Naive B cell (primary cell): ENCODE measurements at regions not wholly inside any gene's neighbourhood (a gene's known extent, or its start where the extent isn't known, plus 50 kb on each side); places are given as distances from the start of the nearest gene placed in this dataset.

Experiments
- ATAC-seq, 2 donors: fragments of 150-1000 bp; cut with Tn5 transposase; 2 replicates each; pipeline ENCODE4 v1.10.0; 2021; ENCODE audit warnings: low read depth in 2 of 2, mild to moderate bottlenecking in 2 of 2, moderate library complexity in 2 of 2
- DNase-seq: peaks from one replicate; pipeline ENCODE4 v3.0.0; 2022
- H3K27ac Mint-ChIP-seq, 6 donors: one replicate each; pipeline ENCODE4 v1.8.0; 2020 to 2022; ENCODE audit warnings: mild to moderate bottlenecking in 6 of 6, mixed read lengths in 6 of 6, moderate library complexity in 5 of 6, inconsistent platforms in 2 of 6
- H3K27me3 Mint-ChIP-seq, 3 donors: one replicate each; pipeline ENCODE4 v1.8.0; 2021 to 2022; ENCODE audit warnings: mixed read lengths in 3 of 3, mild to moderate bottlenecking in 1 of 3
- H3K36me3 Mint-ChIP-seq, 2 donors: one replicate each; pipeline ENCODE4 v1.8.0; 2020 to 2022; ENCODE audit warnings: mixed read lengths in 2 of 2, inconsistent platforms in 1 of 2, mild to moderate bottlenecking in 1 of 2
- H3K4me1 Mint-ChIP-seq, 3 donors: one replicate each; pipeline ENCODE4 v1.8.0; 2020 to 2022; ENCODE audit warnings: mixed read lengths in 3 of 3, inconsistent platforms in 1 of 3, mild to moderate bottlenecking in 1 of 3, moderate library complexity in 1 of 3
- H3K4me3 Mint-ChIP-seq, 8 donors: one replicate each; pipeline ENCODE4 v1.8.0; 2020 to 2022; ENCODE audit warnings: mild to moderate bottlenecking in 8 of 8, mixed read lengths in 8 of 8, moderate library complexity in 8 of 8, inconsistent platforms in 2 of 8
- H3K9me3 Mint-ChIP-seq, 7 donors: one replicate each; pipeline ENCODE4 v1.8.0; 2020 to 2022; ENCODE audit warnings: mixed read lengths in 7 of 7, mild to moderate bottlenecking in 5 of 7, inconsistent platforms in 2 of 7, moderate library complexity in 1 of 7

GRCh38 chr12:98222135-98222534, 293.3 kb upstream of the TMPO start:
- Mint-ChIP-seq H3K4me1 (no peaks in the 10 kb centered on the region), H3K27ac (no peak overlapping the region), H3K4me3 (no peak overlapping the region), H3K27me3 (peaks cover 0 to 19% (median 10%) of the 10 kb centered on the region in 3 donors), H3K9me3 (peaks cover 0 to 14% (median 5%) of the 10 kb centered on the region in 7 donors), H3K36me3 (no peaks in the 10 kb centered on the region)
- no peak for DNase-seq
- no peak for ATAC-seq

DNA sequence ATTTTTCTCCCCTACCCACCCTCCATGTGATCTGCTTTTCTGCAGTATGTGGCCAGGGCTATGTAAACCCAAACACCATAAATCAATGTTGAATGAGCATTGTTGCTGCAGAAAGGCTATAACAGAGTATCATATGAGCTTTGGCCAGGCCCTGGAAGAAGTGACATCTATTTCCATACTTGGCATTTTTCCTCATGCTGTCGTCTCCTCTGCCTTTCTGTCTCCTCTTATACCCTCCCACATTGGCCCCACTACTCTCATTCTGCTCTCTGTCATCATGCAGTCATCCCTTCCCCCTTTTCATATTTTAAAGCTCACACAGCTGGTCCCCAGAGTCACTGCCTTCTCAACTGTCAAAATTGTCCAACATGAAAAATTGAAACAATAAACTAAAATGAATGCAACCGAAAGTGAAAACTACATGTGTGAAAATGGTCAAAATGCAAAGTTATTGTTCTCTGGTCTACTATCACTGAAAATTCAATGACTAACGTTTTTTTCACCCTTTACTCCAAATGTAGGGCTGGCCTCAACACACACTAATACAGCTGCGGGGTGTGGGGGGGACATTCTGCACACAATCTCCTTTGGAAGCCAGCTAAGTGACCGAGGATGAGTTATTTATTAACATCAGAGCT, 290.7 kb upstream of the TMPO start:
- DNase-seq (no peak), ATAC-seq (no peak)
- Mint-ChIP-seq H3K9me3 (peaks cover 0 to 18% (median 7%) of the 10 kb centered on the region in 7 donors), H3K36me3 (no peaks in the 10 kb centered on the region), H3K4me1 (no peaks in the 10 kb centered on the region), H3K27me3 (peaks cover 0 to 19% (median 10%) of the 10 kb centered on the region in 3 donors), H3K27ac (no peak overlapping the region), H3K4me3 (no peak overlapping the region)

DNA sequence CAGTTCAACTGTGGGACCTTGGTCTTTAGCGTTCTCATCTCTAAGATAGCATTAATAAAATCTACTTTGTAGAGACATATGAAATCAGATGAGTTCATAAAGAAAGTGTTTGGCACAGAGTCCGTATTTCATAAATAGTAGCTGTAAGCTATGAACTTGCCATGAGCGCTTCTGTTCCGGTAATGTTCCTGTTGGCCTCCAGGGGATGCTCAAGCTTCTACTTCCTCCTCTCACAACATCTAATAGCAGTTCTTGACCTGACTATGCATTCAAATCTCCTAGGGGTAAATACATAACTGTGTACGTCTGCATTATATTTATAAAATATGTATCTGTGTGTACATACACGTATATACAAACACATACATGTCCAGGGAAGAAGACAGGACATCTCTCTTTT, 288.2 kb upstream of the TMPO start:
- H3K36me3 Mint-ChIP-seq, result no peaks in the 10 kb centered on the region
- H3K27me3 Mint-ChIP-seq, result peaks cover 0 to 10% (median 5%) of the 10 kb centered on the region in 3 donors
- no peak for DNase-seq
- no peak for ATAC-seq
- no peak overlapping the region for H3K27ac Mint-ChIP-seq
- no peak overlapping the region for H3K4me3 Mint-ChIP-seq
- no peaks in the 10 kb centered on the region for H3K4me1 Mint-ChIP-seq
- peaks cover 0 to 18% (median 7%) of the 10 kb centered on the region in 7 donors for H3K9me3 Mint-ChIP-seq

GRCh38 chr12:98228683-98229539, 286.5 kb upstream of the TMPO start:
- H3K4me3 Mint-ChIP-seq, result no peak overlapping the region
- H3K27ac Mint-ChIP-seq, result no peak overlapping the region
- peaks cover 0 to 5% (median 0%) of the 10 kb centered on the region in 3 donors for H3K27me3 Mint-ChIP-seq
- H3K36me3 Mint-ChIP-seq, result no peaks in the 10 kb centered on the region
- H3K9me3 Mint-ChIP-seq, result peaks cover 0 to 18% (median 7%) of the 10 kb centered on the region in 7 donors
- DNase-seq (no peak), ATAC-seq (no peak)
- no peaks in the 10 kb centered on the region for H3K4me1 Mint-ChIP-seq

GRCh38 chr12:98229540-98229924, 285.9 kb upstream of the TMPO start:
- no peak overlapping the region for H3K27ac Mint-ChIP-seq
- peaks cover 0 to 2% (median 0%) of the 10 kb centered on the region in 3 donors for H3K27me3 Mint-ChIP-seq
- DNase-seq (no peak), ATAC-seq (no peak)
- H3K9me3 Mint-ChIP-seq, result peaks cover 0 to 18% (median 6%) of the 10 kb centered on the region in 7 donors
- H3K4me3 Mint-ChIP-seq, result no peak overlapping the region
- no peaks in the 10 kb centered on the region for H3K36me3 Mint-ChIP-seq
- no peaks in the 10 kb centered on the region for H3K4me1 Mint-ChIP-seq

DNA sequence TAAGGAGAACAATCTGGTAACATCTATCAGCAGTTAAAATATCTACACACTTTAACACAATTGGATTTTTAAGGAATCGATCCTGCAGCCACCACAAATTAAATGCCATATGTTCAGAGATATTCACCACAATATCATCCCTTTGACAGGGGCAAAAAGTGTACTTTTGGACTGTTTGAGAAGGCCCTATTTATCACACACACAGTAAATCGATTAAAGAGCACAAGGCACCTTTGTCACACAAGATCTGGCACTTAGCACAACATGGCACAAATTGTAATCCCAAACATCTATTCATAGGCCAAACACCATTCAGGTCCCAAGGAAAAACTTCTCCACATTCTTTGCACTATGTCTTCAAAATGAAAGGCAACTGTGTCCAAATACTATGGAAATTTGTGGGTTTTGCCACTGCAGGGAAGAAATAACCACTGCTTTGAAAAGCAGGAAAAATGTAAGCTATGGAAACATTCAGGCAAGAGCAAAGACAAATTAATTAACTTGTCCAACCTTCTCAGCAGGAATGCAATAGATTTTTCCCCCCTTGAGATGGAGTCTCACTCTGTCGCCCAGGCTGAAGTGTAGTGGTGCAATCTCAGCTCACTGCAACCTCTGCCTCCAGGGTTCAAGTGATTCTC, 282.5 kb upstream of the TMPO start:
- Mint-ChIP-seq H3K27me3 (peaks cover 0 to 4% (median under 1%) of the 10 kb centered on the region in 3 donors), H3K27ac (no peak overlapping the region), H3K9me3 (peaks cover 0 to 6% (median 1%) of the 10 kb centered on the region in 7 donors), H3K4me3 (no peak overlapping the region), H3K4me1 (no peaks in the 10 kb centered on the region), H3K36me3 (no peaks in the 10 kb centered on the region)
- DNase-seq, result no peak
- ATAC-seq, result no peak

DNA sequence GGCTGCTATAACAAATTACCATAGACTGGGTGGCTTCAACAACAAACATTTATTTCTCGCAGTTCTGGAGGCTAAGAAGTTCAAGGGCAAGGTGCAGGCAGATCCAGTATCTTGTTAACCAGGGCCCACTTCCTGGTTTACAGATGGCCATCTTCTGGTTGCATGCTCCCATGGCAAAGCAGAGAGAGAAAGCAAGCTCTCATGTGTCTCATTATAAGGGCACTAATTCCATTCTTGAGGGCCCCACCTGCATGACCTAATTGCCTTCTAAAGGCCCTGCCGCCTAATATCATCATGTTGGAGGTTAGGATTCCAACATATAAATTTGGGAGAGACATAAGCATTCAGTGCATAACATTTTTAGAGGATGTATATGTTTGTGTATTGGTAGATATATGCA, 280.1 kb upstream of the TMPO start:
- ATAC-seq (no peak), DNase-seq (no peak)
- Mint-ChIP-seq H3K36me3 (no peaks in the 10 kb centered on the region), H3K4me1 (no peaks in the 10 kb centered on the region), H3K4me3 (no peak overlapping the region), H3K27me3 (peaks cover 0 to 13% (median 10%) of the 10 kb centered on the region in 3 donors), H3K9me3 (peaks cover 0 to 6% (median 1%) of the 10 kb centered on the region in 7 donors), H3K27ac (no peak overlapping the region)

GRCh38 chr12:98238515-98239130, 276.8 kb upstream of the TMPO start:
- Mint-ChIP-seq H3K9me3 (peaks cover 0 to 13% (median 5%) of the 10 kb centered on the region in 7 donors), H3K36me3 (no peaks in the 10 kb centered on the region), H3K27me3 (peaks cover 0 to 17% (median 13%) of the 10 kb centered on the region in 3 donors), H3K4me1 (no peaks in the 10 kb centered on the region), H3K27ac (no peak overlapping the region), H3K4me3 (no peak overlapping the region)
- ATAC-seq, result no peak
- no peak for DNase-seq

DNA sequence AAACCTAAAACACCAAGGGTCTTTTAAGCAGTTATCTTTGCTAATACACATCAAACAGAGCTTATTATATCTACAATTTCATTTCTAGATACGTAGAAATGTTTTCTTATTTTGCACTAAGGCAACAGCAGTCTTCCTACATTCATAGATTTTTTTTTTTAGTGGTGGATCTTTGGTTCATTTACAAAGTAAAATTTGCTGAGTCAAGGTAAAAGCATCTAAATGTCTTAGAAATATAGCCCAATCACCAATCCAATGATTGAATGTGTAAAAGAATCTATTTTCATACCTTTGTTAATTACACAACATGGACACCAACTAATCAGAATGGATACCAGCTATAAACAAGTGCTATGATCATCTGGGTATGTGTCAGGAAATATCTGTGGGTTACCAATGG, 272.2 kb upstream of the TMPO start:
- Mint-ChIP-seq H3K4me1 (no peaks in the 10 kb centered on the region), H3K36me3 (no peaks in the 10 kb centered on the region), H3K4me3 (no peak overlapping the region), H3K9me3 (peaks cover 0 to 8% (median 3%) of the 10 kb centered on the region in 7 donors), H3K27me3 (peaks cover 0 to 13% (median 9%) of the 10 kb centered on the region in 3 donors), H3K27ac (no peak overlapping the region)
- DNase-seq (no peak), ATAC-seq (no peak)

GRCh38 chr12:98244136-98244535, 271.3 kb upstream of the TMPO start:
- Mint-ChIP-seq H3K36me3 (no peaks in the 10 kb centered on the region), H3K4me1 (no peaks in the 10 kb centered on the region)
- no peak for ATAC-seq

GRCh38 chr12:98253207-98254037, 262.0 kb upstream of the TMPO start:
- Mint-ChIP-seq H3K4me1 (no peaks in the 10 kb centered on the region), H3K9me3 (peaks cover 0 to 1% (median 0%) of the 10 kb centered on the region in 7 donors), H3K27me3 (no peaks in the 10 kb centered on the region), H3K36me3 (no peaks in the 10 kb centered on the region), H3K4me3 (no peak overlapping the region), H3K27ac (no peak overlapping the region)
- DNase-seq, result no peak
- ATAC-seq, result no peak

More at GRCh38 chr12:98244136-98244535, 271.3 kb upstream of the TMPO start:
- H3K27me3 Mint-ChIP-seq, result peaks cover 0 to 7% (median 7%) of the 10 kb centered on the region in 3 donors
- no peak overlapping the region for H3K27ac Mint-ChIP-seq
- H3K4me3 Mint-ChIP-seq, result no peak overlapping the region
- no peak for DNase-seq
- peaks cover 0 to 8% (median 3%) of the 10 kb centered on the region in 7 donors for H3K9me3 Mint-ChIP-seq

DNA sequence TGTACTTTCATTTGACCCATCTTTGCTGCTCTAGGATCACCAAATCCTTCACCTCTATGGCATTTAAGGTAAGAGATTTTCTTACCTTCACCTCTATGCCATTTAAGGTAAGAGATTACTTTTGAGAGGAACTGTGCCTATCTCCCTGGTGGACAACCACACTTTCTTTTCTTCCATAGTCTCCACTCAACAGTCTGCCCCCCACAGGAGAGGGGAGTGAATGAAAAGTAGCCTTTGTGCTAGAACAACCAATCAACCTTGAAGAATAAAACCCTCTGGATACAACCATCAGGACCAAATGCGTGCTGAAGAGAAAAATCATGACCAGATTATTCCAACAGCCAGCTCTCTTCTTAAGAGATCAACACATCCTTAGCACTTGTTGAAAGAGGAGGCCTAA, 258.6 kb upstream of the TMPO start:
- H3K9me3 Mint-ChIP-seq, result peaks cover 0 to 1% (median 0%) of the 10 kb centered on the region in 7 donors
- ATAC-seq (no peak), DNase-seq (no peak)
- no peak overlapping the region for H3K4me3 Mint-ChIP-seq
- no peaks in the 10 kb centered on the region for H3K27me3 Mint-ChIP-seq
- no peaks in the 10 kb centered on the region for H3K4me1 Mint-ChIP-seq
- H3K27ac Mint-ChIP-seq, result peak overlapping the region in 1 of 6 donors; percentile 2
- no peaks in the 10 kb centered on the region for H3K36me3 Mint-ChIP-seq
